ENCODE measurements at regions not wholly inside any gene's neighbourhood (a gene's known extent, or its start where the extent isn't known, plus 50 kb on each side); places are given as distances from the start of the nearest gene placed in this dataset.

DNA sequence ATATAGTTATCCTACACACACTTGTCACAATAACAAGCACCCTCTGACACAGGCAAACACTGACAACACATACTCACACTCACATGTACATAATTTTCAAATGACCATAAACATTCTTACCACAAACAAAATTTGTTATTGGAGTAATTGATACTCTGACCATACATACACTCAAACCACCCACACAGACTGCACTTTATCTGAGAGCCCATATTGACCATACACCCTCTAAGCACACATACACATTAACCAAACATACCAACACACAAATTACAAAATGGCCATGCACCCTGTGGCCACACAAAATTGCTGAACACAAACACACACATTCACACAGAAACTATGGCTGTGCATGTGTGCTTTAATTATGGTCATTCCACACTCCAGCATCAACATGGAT, 79.1 kb upstream of the FAM120A start:
- TF ChIP-seq EZH2 (IDR thresholded peaks at IDR 0.05) (no peak), EZH2phosphoT487 (IDR thresholded peaks at IDR 0.05) (no peak)
- TF ChIP-seq, protein P1, sequence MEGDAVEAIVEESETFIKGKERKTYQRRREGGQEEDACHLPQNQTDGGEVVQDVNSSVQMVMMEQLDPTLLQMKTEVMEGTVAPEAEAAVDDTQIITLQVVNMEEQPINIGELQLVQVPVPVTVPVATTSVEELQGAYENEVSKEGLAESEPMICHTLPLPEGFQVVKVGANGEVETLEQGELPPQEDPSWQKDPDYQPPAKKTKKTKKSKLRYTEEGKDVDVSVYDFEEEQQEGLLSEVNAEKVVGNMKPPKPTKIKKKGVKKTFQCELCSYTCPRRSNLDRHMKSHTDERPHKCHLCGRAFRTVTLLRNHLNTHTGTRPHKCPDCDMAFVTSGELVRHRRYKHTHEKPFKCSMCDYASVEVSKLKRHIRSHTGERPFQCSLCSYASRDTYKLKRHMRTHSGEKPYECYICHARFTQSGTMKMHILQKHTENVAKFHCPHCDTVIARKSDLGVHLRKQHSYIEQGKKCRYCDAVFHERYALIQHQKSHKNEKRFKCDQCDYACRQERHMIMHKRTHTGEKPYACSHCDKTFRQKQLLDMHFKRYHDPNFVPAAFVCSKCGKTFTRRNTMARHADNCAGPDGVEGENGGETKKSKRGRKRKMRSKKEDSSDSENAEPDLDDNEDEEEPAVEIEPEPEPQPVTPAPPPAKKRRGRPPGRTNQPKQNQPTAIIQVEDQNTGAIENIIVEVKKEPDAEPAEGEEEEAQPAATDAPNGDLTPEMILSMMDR (IDR thresholded peaks at IDR 0.05) = no peak
- Histone ChIP-seq H3K9ac (no peak overlapping the region), H3K4me1 (no peaks in the 10 kb centered on the region), H3K4me2 (no peak overlapping the region), H3F3A (ENCODE audit: low read depth) (no peaks in the 10 kb centered on the region), H3K36me3 (no peaks in the 10 kb centered on the region), H3K27ac (no peak overlapping the region), H3K4me3 (no peak overlapping the region), H2AFZ (replicated peaks) (no peak overlapping the region), H3K9me3 (ENCODE audit: low read depth) (no peaks in the 10 kb centered on the region), H4K20me1 (ENCODE audit: low read depth) (no peaks in the 10 kb centered on the region), H3K27me3 (no peaks in the 10 kb centered on the region), H3K79me2 (ENCODE audit: low read depth) (no peaks in the 10 kb centered on the region)
- H3K27ac Mint-ChIP-seq = no peak overlapping the region
- H3K27me3 Mint-ChIP-seq (ENCODE audit: insufficient read depth, low read depth) = peaks cover 3% of the 10 kb centered on the region
- no peak overlapping the region for H3K4me3 Mint-ChIP-seq
- no peaks in the 10 kb centered on the region for H3K9me3 Mint-ChIP-seq
- H3K36me3 Mint-ChIP-seq = no peaks in the 10 kb centered on the region
- H3K4me1 Mint-ChIP-seq = no peaks in the 10 kb centered on the region
- DNase-seq (ENCODE audit: low spot score) = no peak

DNA sequence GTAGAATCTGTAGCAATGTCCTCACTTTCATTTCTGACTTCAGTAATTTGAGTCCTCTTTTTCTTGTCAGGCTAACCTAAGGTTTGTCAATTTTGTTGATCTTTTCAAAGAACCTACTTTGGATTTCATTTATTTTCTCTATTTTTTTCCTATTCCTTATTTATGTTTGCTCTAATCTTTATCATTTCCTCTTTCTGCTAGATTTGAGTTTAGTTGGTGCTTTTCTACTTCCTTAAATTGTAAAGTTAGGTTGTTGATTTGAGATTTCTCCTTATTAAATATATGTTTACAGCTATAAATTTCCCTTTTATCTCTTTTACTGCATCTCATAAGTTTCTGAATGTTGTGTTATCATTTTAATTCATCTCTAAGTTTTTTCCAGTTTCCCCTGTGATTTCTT, 75.1 kb upstream of the FAM120A start:
- Histone ChIP-seq H3K36me3 (no peaks in the 10 kb centered on the region), H3K9me3 (ENCODE audit: low read depth) (no peaks in the 10 kb centered on the region), H3F3A (ENCODE audit: low read depth) (no peaks in the 10 kb centered on the region), H3K9ac (no peak overlapping the region), H3K4me3 (no peak overlapping the region), H4K20me1 (ENCODE audit: low read depth) (no peaks in the 10 kb centered on the region), H3K27ac (no peak overlapping the region), H3K27me3 (no peaks in the 10 kb centered on the region), H3K4me2 (no peak overlapping the region), H3K79me2 (ENCODE audit: low read depth) (no peaks in the 10 kb centered on the region), H3K4me1 (no peaks in the 10 kb centered on the region), H2AFZ (replicated peaks) (no peak overlapping the region)
- H3K36me3 Mint-ChIP-seq = no peaks in the 10 kb centered on the region
- TF ChIP-seq EZH2phosphoT487 (IDR thresholded peaks at IDR 0.05) (no peak), EZH2 (IDR thresholded peaks at IDR 0.05) (no peak)
- TF ChIP-seq, protein P1 (IDR thresholded peaks at IDR 0.05) = no peak
- no peak overlapping the region for H3K4me3 Mint-ChIP-seq
- no peak for DNase-seq (ENCODE audit: low spot score)
- no peak overlapping the region for H3K27ac Mint-ChIP-seq
- no peaks in the 10 kb centered on the region for H3K4me1 Mint-ChIP-seq
- no peaks in the 10 kb centered on the region for H3K9me3 Mint-ChIP-seq
- peaks cover 3% of the 10 kb centered on the region for H3K27me3 Mint-ChIP-seq (ENCODE audit: insufficient read depth, low read depth)

DNA sequence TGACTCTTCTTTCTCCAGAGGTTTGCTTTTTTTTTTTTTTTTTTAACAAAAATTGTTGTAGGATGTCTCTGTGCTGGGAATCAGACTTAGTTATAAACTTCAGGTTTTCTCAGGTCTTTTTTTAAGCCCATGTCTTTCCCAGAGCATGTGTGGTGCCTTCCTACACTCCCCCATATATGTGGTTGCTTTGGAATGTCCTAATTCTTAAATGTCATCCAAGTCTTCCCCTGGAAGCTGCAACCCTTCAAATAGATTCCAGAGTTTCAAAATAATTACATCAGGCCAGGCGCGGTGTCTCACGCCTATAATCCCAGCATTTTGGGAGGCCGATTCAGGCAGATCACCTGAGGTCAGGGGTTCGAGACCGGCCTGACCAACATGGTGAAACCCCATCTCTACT, 73.2 kb upstream of the FAM120A start:
- no peaks in the 10 kb centered on the region for H3K4me1 ChIP-seq
- H3K27me3 ChIP-seq = no peaks in the 10 kb centered on the region
- no peak for TF ChIP-seq EZH2 (IDR thresholded peaks at IDR 0.05)
- no peak for TF ChIP-seq EZH2phosphoT487 (IDR thresholded peaks at IDR 0.05)
- TF ChIP-seq, protein P1 (IDR thresholded peaks at IDR 0.05) = no peak
- Mint-ChIP-seq H3K36me3 (no peaks in the 10 kb centered on the region), H3K4me3 (no peak overlapping the region), H3K27me3 (ENCODE audit: insufficient read depth, low read depth) (peaks cover 2% of the 10 kb centered on the region), H3K27ac (no peak overlapping the region), H3K4me1 (no peaks in the 10 kb centered on the region), H3K9me3 (peaks cover 2% of the 10 kb centered on the region)
- H3F3A ChIP-seq (ENCODE audit: low read depth) = no peaks in the 10 kb centered on the region
- no peaks in the 10 kb centered on the region for H3K79me2 ChIP-seq (ENCODE audit: low read depth)
- H4K20me1 ChIP-seq (ENCODE audit: low read depth) = no peaks in the 10 kb centered on the region
- H3K9ac ChIP-seq = no peak overlapping the region
- no peaks in the 10 kb centered on the region for H3K9me3 ChIP-seq (ENCODE audit: low read depth)
- no peak overlapping the region for H3K4me2 ChIP-seq
- DNase-seq (ENCODE audit: low spot score) = no peak
- no peak overlapping the region for H2AFZ ChIP-seq (replicated peaks)
- no peak overlapping the region for H3K27ac ChIP-seq
- no peak overlapping the region for H3K4me3 ChIP-seq
- H3K36me3 ChIP-seq = no peaks in the 10 kb centered on the region

DNA sequence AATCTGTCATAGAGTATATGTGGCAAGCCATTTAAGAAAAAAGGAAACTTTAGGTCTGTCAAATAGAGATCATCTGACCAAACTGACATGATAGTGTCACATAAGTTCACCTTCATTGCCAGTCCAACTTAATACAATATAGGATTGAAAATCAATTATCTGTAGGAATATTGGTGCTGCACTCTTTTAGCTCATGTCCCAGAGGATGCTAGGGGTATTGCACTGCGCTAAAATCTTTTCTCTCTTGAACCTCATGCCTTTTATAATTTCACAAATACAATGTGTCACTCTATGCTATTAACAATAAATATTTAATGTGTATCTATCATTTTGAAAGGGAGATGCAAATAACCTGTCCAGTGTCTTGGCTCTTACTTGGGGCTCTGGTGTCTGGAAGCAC, 72.4 kb upstream of the FAM120A start:
- no peak overlapping the region for H3K27ac Mint-ChIP-seq
- peaks cover 2% of the 10 kb centered on the region for H3K27me3 Mint-ChIP-seq (ENCODE audit: insufficient read depth, low read depth)
- no peak overlapping the region for H3K9ac ChIP-seq
- no peaks in the 10 kb centered on the region for H3K36me3 Mint-ChIP-seq
- H3K79me2 ChIP-seq (ENCODE audit: low read depth) = no peaks in the 10 kb centered on the region
- no peaks in the 10 kb centered on the region for H3K4me1 Mint-ChIP-seq
- H3K4me3 ChIP-seq = no peak overlapping the region
- H3F3A ChIP-seq (ENCODE audit: low read depth) = no peaks in the 10 kb centered on the region
- DNase-seq (ENCODE audit: low spot score) = no peak
- no peak overlapping the region for H3K4me3 Mint-ChIP-seq
- no peaks in the 10 kb centered on the region for H3K4me1 ChIP-seq
- no peak overlapping the region for H2AFZ ChIP-seq (replicated peaks)
- no peak overlapping the region for H3K4me2 ChIP-seq
- TF ChIP-seq EZH2phosphoT487 (IDR thresholded peaks at IDR 0.05) = no peak
- TF ChIP-seq, protein P1 (IDR thresholded peaks at IDR 0.05) = peak; percentile 35
- H3K36me3 ChIP-seq = no peaks in the 10 kb centered on the region
- no peaks in the 10 kb centered on the region for H3K27me3 ChIP-seq
- H3K9me3 ChIP-seq (ENCODE audit: low read depth) = no peaks in the 10 kb centered on the region
- H4K20me1 ChIP-seq (ENCODE audit: low read depth) = no peaks in the 10 kb centered on the region
- no peak overlapping the region for H3K27ac ChIP-seq
- H3K9me3 Mint-ChIP-seq = peaks cover 2% of the 10 kb centered on the region

All from neural progenitor cell (in vitro differentiated cells).